ENCODE measurements at regions not wholly inside any gene's neighbourhood (a gene's known extent, or its start where the extent isn't known, plus 50 kb on each side); places are given as distances from the start of the nearest gene placed in this dataset.
"Not testable (repeated sequence)": the region's sequence is repeated elsewhere in the genome, so short reads cannot be mapped to it uniquely, and the experiment has no call there.

GRCh38 chr11:49368556-49368955 lies 160.2 kb upstream of the FOLH1 start:
- H2AFZ ChIP-seq (ENCODE audit: low read length); H3F3A ChIP-seq (ENCODE audit: low read length, unreplicated experiment); DNase-seq; H3K9ac ChIP-seq (ENCODE audit: low read length); BruUV-seq (replicated peaks); H3K36me3 ChIP-seq (ENCODE audit: low read depth, low read length); H3K4me3 ChIP-seq (ENCODE audit: low read length); H4K20me1 ChIP-seq (ENCODE audit: low read length); H3K27me3 ChIP-seq (ENCODE audit: low read length); H3K79me2 ChIP-seq (ENCODE audit: low read length); H3K4me2 ChIP-seq (ENCODE audit: low read length); H3K9me3 ChIP-seq (ENCODE audit: low read length); H3K27ac ChIP-seq (ENCODE audit: low read length); intact Hi-C loops (cut with micrococcal nuclease); ATAC-seq; CTCF ChIA-PET; H3K4me1 ChIP-seq (ENCODE audit: insufficient read depth, low read length); POLR2A ChIA-PET (ENCODE audit: unreplicated experiment); H3K9me2 ChIP-seq (replicated peaks; ENCODE audit: low read length): not testable (repeated sequence)

DNA sequence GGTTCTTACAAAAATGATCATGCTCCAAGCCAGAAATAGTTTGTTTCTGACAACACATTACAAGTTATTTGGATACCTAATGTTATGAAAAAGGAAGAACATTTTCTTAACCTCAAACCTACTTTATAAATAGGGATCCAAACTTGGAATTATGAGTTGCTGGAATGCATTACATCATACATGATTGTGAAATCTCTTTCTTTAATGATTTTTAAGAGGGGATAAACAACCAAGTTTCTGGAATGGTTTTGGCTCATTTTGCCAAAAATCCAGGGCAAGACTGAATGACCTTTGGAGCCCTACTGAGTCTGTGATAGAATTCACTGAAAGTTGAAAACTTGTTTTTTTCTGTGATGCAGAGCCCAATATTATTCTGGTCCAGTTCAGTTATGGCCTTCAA lies 157.0 kb upstream of the FOLH1 start:
- BruUV-seq (replicated peaks); H3K4me1 ChIP-seq (ENCODE audit: insufficient read depth, low read length); H3K9me3 ChIP-seq (ENCODE audit: low read length); H3K79me2 ChIP-seq (ENCODE audit: low read length); H3K4me3 ChIP-seq (ENCODE audit: low read length); CTCF ChIA-PET; intact Hi-C loops (cut with micrococcal nuclease); H3F3A ChIP-seq (ENCODE audit: low read length, unreplicated experiment); H3K36me3 ChIP-seq (ENCODE audit: low read depth, low read length); H3K9me2 ChIP-seq (replicated peaks; ENCODE audit: low read length); H3K4me2 ChIP-seq (ENCODE audit: low read length); POLR2A ChIA-PET (ENCODE audit: unreplicated experiment); H3K27me3 ChIP-seq (ENCODE audit: low read length); H3K9ac ChIP-seq (ENCODE audit: low read length); H3K27ac ChIP-seq (ENCODE audit: low read length); H2AFZ ChIP-seq (ENCODE audit: low read length); DNase-seq; ATAC-seq; H4K20me1 ChIP-seq (ENCODE audit: low read length): not testable (repeated sequence)

- ATAC-seq; H3K4me2 ChIP-seq (ENCODE audit: low read length); H3K79me2 ChIP-seq (ENCODE audit: low read length); H3F3A ChIP-seq (ENCODE audit: low read length, unreplicated experiment); H3K4me1 ChIP-seq (ENCODE audit: insufficient read depth, low read length); intact Hi-C loops (cut with micrococcal nuclease); H3K9me3 ChIP-seq (ENCODE audit: low read length); H3K36me3 ChIP-seq (ENCODE audit: low read depth, low read length); H4K20me1 ChIP-seq (ENCODE audit: low read length); DNase-seq; H3K27ac ChIP-seq (ENCODE audit: low read length); H3K27me3 ChIP-seq (ENCODE audit: low read length); BruUV-seq (replicated peaks); CTCF ChIA-PET; H3K9me2 ChIP-seq (replicated peaks; ENCODE audit: low read length); H3K9ac ChIP-seq (ENCODE audit: low read length); POLR2A ChIA-PET (ENCODE audit: unreplicated experiment); H3K4me3 ChIP-seq (ENCODE audit: low read length); H2AFZ ChIP-seq (ENCODE audit: low read length): not testable (repeated sequence)
Measured at GRCh38 chr11:49362994-49363393, 154.6 kb upstream of the FOLH1 start.

DNA sequence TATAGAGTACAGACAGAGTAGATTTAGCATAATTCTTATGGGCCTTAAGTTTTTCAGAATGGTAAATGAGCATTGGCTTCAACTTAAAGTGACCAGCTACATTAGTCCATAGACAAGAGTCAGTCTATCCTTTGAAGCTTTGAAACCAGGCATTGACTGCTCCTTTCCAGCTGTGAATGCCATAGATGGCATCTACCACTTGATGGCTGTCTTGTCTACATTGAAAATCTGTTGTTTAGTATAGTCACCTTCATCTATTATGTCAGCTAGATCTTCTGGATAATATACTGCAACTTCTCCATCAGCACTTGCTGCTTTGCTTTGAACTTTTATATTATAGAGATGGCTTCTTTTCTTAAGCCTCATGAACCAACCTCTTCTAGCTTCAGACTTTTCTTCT lies 146.1 kb upstream of the FOLH1 start:
- H3K4me2 ChIP-seq (ENCODE audit: low read length); CTCF ChIA-PET; ATAC-seq; H3K27ac ChIP-seq (ENCODE audit: low read length); H3F3A ChIP-seq (ENCODE audit: low read length, unreplicated experiment); H3K4me3 ChIP-seq (ENCODE audit: low read length); H3K27me3 ChIP-seq (ENCODE audit: low read length); H3K79me2 ChIP-seq (ENCODE audit: low read length); H3K4me1 ChIP-seq (ENCODE audit: insufficient read depth, low read length); H3K9me3 ChIP-seq (ENCODE audit: low read length); BruUV-seq (replicated peaks); H2AFZ ChIP-seq (ENCODE audit: low read length); H3K36me3 ChIP-seq (ENCODE audit: low read depth, low read length); POLR2A ChIA-PET (ENCODE audit: unreplicated experiment); H4K20me1 ChIP-seq (ENCODE audit: low read length); DNase-seq; H3K9me2 ChIP-seq (replicated peaks; ENCODE audit: low read length); H3K9ac ChIP-seq (ENCODE audit: low read length); intact Hi-C loops (cut with micrococcal nuclease): not testable (repeated sequence)

DNA sequence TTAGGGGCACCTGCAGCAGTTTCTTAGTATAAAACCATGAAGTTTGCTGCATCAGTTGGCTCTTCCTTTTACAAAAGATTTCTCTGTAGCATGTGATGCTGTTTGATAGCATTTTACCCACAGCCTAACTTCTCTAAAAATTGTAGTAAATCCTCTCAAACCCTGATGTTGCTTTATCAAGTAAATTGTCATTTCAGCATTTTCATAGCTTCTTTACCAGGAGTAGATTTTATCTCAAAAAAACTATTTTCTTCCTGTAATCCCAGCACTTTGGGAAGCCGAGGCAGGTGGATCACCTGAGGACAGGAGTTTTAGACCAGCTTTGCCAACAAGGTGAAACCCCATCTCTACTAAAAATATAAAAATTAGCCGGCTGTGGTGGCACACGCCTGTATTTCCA lies 144.5 kb upstream of the FOLH1 start:
- H3K4me2 ChIP-seq (ENCODE audit: low read length); intact Hi-C loops (cut with micrococcal nuclease); H3K9me3 ChIP-seq (ENCODE audit: low read length); H3K27me3 ChIP-seq (ENCODE audit: low read length); H4K20me1 ChIP-seq (ENCODE audit: low read length); H3F3A ChIP-seq (ENCODE audit: low read length, unreplicated experiment); BruUV-seq (replicated peaks); H3K36me3 ChIP-seq (ENCODE audit: low read depth, low read length); H3K4me3 ChIP-seq (ENCODE audit: low read length); H2AFZ ChIP-seq (ENCODE audit: low read length); H3K79me2 ChIP-seq (ENCODE audit: low read length); POLR2A ChIA-PET (ENCODE audit: unreplicated experiment); ATAC-seq; CTCF ChIA-PET; DNase-seq; H3K9ac ChIP-seq (ENCODE audit: low read length); H3K4me1 ChIP-seq (ENCODE audit: insufficient read depth, low read length); H3K27ac ChIP-seq (ENCODE audit: low read length); H3K9me2 ChIP-seq (replicated peaks; ENCODE audit: low read length): not testable (repeated sequence)

- H4K20me1 ChIP-seq (ENCODE audit: low read length); H3K27ac ChIP-seq (ENCODE audit: low read length); H3K9me3 ChIP-seq (ENCODE audit: low read length); DNase-seq; ATAC-seq; H3F3A ChIP-seq (ENCODE audit: low read length, unreplicated experiment); H3K36me3 ChIP-seq (ENCODE audit: low read depth, low read length); H3K4me2 ChIP-seq (ENCODE audit: low read length); POLR2A ChIA-PET (ENCODE audit: unreplicated experiment); H3K4me3 ChIP-seq (ENCODE audit: low read length); H2AFZ ChIP-seq (ENCODE audit: low read length); intact Hi-C loops (cut with micrococcal nuclease); H3K4me1 ChIP-seq (ENCODE audit: insufficient read depth, low read length); H3K79me2 ChIP-seq (ENCODE audit: low read length); H3K27me3 ChIP-seq (ENCODE audit: low read length); H3K9me2 ChIP-seq (replicated peaks; ENCODE audit: low read length); H3K9ac ChIP-seq (ENCODE audit: low read length); BruUV-seq (replicated peaks); CTCF ChIA-PET: not testable (repeated sequence)
Measured at GRCh38 chr11:49346627-49347026, 138.2 kb upstream of the FOLH1 start.

DNA sequence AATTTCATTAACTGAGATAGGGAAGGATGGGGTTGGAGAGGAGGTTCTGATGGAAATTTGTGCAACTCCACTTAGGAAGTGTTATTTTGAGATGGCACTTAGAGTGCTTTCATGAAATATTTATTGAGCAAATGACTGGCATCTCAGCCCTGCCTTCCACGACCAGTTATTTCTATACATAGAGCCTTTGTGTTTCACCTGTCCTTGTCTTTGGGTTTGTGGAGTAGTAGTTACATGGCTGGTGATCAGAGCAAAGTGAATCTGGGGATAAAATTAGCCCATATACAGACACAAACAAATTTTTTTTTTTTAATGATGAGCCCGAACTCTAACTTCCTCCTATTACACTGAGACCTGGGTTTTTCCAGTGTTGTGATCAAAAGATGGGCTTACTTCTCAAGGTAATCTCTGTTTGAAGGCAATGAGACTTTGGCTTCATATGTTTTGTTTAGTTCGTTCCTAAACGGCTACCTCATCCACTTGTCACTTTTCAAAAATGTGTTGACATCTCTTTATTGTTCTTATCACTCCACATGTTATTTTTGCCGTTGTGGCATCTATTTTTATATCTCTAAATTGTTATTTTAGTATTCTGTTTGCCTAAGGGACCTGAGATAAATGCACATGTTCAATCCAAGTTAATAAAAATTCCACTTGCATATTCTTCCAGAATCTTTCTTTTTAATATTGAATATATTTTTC lies 120.2 kb upstream of the FOLH1 start:
- POLR2A ChIA-PET (ENCODE audit: unreplicated experiment); CTCF ChIA-PET; H3K9me2 ChIP-seq (replicated peaks; ENCODE audit: low read length); H4K20me1 ChIP-seq (ENCODE audit: low read length); H3K27ac ChIP-seq (ENCODE audit: low read length); H2AFZ ChIP-seq (ENCODE audit: low read length); BruUV-seq (replicated peaks); H3K27me3 ChIP-seq (ENCODE audit: low read length); ATAC-seq; H3K9ac ChIP-seq (ENCODE audit: low read length); H3F3A ChIP-seq (ENCODE audit: low read length, unreplicated experiment); H3K4me3 ChIP-seq (ENCODE audit: low read length); H3K79me2 ChIP-seq (ENCODE audit: low read length); H3K4me1 ChIP-seq (ENCODE audit: insufficient read depth, low read length); H3K36me3 ChIP-seq (ENCODE audit: low read depth, low read length); intact Hi-C loops (cut with micrococcal nuclease); DNase-seq; H3K9me3 ChIP-seq (ENCODE audit: low read length); H3K4me2 ChIP-seq (ENCODE audit: low read length): not testable (repeated sequence)

Data from PC-3 (cell line).